Anterior cingulate cortex (tissue), 58 donors: ENCODE measurements at regions not wholly inside any gene's neighbourhood (a gene's known extent, or its start where the extent isn't known, plus 50 kb on each side); places are given as distances from the start of the nearest gene placed in this dataset.
"Not testable (repeated sequence)": the region's sequence is repeated elsewhere in the genome, so short reads cannot be mapped to it uniquely, and the experiment has no call there.

Source experiments
- DNase-seq, 58 donors: peaks; one replicate each; lab custom pipeline; 2025; lab: John Stamatoyannopoulos, UW

DNA sequence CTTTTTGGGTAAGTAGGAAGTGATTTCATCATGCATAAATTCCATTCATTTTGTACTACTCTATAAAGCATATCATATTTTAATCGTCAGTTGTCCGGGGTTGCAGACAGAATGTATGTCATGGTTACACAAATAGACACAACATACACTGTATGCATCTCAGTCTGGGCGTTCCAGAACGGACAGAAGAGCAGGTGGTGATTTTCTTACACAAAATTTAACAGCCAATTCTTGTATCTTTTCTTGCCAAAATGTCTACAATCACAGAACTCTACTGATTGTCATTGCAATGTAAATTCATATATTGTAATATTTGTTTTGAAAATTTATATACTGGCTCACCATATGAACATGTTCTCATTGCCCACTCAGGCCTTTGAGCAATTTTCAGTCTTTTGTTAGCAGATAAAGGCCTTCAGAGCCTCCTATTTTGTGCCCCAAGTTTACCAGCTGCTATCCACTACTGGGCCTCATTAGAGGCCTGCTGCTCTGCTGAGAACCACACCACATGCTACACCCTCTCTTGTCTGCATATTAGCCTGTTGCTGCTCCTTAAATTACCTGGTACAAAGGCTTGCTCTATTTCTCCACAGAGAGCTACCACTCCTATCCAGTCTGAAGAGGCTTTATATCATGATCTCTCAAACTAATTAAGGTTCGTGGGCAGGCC is 61.5 kb downstream of the PRDM13 start:
- DNase-seq, result no peak

GRCh38 chr6:99689916-99690685 is 83.5 kb downstream of the PRDM13 start:
- no peak for DNase-seq

- not testable (repeated sequence) for DNase-seq
These were observed 95.7 kb downstream of the PRDM13 start for GRCh38 chr6:99702287-99702686.

- DNase-seq, result no peak
These were observed 102.4 kb downstream of the PRDM13 start for GRCh38 chr6:99709062-99709461.

GRCh38 chr6:99711302-99711701 is 104.7 kb downstream of the PRDM13 start:
- DNase-seq, result no peak

- DNase-seq, result no peak
These were observed 105.3 kb downstream of the PRDM13 start for GRCh38 chr6:99711925-99712324.

- no peak for DNase-seq
These were observed 105.9 kb downstream of the PRDM13 start for GRCh38 chr6:99712519-99712918.

- DNase-seq, result not testable (repeated sequence)
These were observed 115.4 kb downstream of the PRDM13 start for GRCh38 chr6:99722043-99722442.

DNA sequence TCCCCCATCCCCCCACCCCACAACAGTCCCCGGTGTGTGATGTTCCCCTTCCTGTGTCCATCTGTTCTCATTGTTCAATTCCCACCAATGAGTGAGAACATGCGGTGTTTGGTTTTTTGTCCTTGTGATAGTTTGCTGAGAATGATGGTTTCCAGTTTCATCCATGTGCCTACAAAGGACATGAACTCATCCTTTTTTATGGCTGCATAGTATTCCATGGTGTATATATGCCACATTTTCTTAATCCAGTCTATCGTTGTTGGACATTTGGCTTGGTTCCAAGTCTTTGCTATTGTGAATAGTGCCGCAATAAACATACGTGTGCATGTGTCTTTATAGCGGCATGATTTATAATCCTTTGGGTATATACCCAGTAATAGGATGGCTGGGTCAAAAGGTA is 123.6 kb downstream of the PRDM13 start:
- not testable (repeated sequence) for DNase-seq

DNA sequence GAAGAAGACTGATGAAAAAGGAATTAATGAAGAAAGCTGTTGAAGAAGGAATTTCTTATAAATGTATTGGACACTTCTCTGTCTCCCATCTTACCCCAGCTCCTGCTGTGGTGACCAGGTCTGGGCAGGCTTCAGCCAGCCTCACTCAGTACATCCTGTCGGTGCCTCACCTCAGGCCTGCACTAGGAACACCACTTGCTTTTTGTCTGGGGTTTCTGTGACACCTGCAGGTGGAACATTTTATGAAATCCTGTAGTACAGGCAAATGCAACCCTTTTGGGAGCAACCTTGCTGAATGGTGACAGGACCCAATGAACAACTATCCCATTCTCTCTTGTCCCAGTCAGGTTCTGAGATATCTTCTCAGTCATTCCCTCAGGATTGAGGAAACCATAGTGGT is 129.7 kb downstream of the PRDM13 start:
- no peak for DNase-seq

GRCh38 chr6:99739526-99739925 is 132.9 kb downstream of the PRDM13 start:
- peak in 2 of 58 donors; percentile 1 to 9 for DNase-seq

GRCh38 chr6:99741092-99741491 is 134.5 kb downstream of the PRDM13 start:
- DNase-seq, result no peak

- DNase-seq, result no peak
These were observed 137.0 kb downstream of the PRDM13 start for GRCh38 chr6:99743647-99744046.

DNA sequence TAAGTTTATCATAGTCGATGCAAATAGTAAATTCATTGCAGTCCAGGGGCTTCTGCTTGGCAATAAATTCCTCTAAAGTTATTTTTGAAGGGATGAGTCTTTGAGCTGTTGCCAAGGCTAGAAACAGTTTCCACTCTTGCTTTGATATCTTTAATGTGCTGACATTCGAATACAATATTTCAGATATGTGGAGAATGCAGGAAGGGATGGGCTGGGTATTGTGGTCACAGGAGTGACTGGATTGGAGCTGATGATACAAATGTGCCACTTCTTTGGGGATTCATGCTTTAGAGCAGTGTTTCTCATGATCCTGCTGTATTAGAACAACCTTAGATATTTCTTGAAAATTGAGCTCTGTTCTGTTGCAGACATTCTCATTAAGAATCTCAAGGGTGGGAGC is 139.0 kb downstream of the PRDM13 start:
- DNase-seq, result no peak

DNA sequence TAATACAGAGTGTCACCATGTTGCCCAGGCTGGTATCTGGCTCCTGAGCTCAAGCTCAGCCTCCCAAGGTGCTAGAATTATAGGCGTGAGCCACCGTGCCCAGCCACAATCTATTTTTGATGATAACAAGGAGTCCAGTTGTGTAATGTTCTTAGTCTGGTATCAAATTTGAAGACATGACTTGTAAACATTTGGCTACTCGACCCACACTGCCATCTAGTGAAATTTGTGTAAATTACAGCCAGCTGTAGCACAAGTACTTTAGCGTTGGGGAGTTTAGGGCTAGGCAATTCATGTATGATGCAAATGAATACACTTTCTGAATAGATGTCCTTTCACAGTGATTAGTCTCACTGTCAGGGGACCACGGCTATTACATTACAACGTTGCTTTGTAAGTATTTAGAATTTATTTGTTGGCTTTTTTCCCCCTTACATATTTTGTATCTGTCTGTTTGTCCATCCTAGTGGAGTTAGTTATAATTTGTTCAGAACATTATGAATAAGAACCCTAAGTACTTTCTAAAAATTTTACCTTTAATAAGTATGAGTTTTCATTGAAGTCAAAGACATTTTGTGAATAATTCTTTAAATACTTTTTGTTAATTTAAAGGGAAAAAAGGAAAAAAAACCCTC is 139.7 kb downstream of the PRDM13 start:
- DNase-seq, result peak in 40 of 58 donors; percentile 1 to 64 (median 19)

GRCh38 chr6:99761711-99762110 is 155.1 kb downstream of the PRDM13 start:
- peak in 2 of 58 donors; percentile 0 to 15 for DNase-seq

DNA sequence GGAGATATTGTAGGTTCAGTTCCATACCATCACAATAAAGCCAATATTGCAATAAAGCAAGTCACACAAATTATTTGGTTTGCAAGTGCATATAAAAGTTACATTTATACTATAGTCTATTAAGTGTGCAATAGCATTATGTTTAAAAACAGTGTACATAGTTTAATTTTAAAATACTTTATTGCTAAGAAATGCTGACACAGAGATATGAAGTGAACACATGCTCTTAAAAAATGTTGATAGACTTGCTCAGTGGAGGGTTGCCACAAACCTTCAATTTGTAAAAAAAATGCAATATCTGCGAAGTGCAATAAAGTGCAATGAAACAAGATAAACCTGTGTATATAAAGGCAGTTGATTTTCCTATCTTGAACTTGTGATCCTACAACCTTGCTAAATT is 161.5 kb downstream of the PRDM13 start:
- no peak for DNase-seq

GRCh38 chr6:99779631-99780555 is 173.3 kb downstream of the PRDM13 start:
- DNase-seq, result no peak

GRCh38 chr6:99780556-99780885 is 173.9 kb downstream of the PRDM13 start:
- DNase-seq, result no peak

DNA sequence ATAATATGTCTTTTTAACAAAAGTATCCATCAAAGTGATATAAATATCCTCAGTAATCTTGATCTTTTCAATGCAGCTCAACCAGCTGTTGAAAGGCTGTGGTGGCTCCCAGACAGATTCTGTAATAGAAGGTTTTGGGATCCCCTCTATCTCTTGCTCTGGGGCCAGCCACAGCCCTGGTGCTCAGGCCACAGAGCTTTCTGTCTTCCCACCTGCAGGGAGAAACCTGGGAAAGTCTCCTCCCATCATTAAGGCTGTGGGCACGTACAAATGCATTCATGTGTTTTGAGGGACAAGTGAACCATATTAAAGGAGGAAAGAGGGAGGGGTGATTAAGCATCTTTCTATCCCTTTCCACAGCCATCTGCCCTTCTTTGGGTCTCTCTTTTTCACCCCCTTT is 183.1 kb downstream of the PRDM13 start:
- DNase-seq, result no peak

DNA sequence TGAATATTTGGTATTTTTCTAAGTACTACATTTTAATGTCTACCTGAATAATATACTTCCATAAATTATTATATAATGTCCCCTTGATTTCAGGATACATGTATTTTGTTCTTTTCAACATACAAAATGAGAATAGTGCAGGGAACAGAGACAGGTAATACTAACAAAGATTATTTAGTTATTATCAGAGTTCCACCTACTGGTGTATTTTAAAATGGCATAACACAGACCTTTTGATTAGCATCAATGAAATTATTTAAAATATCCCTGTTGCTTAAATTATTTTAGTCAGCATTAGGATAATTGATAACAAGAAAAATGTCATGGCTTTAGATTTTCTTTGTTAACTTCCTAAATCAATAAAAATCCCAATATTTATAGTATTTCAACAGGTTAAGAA is 184.0 kb downstream of the PRDM13 start:
- DNase-seq, result no peak
